KMS-11 (cell line): ENCODE measurements at regions not wholly inside any gene's neighbourhood (a gene's known extent, or its start where the extent isn't known, plus 50 kb on each side); places are given as distances from the start of the nearest gene placed in this dataset.

Source experiments
- H2AFZ ChIP-seq: fragments of 200-600 bp; sonication (generic); 2 replicates; pipeline ENCODE4 v1.6.1; 2016; ENCODE audit warnings: antibody characterized with exemption, mixed run types, low read depth
- H3K27ac ChIP-seq: fragments of 200-600 bp; sonication (generic); 2 replicates; pipeline ENCODE4 v1.6.1; 2016; ENCODE audit warnings: mild to moderate bottlenecking, mixed run types
- H3K27me3 ChIP-seq: fragments of 200-600 bp; sonication (generic); 2 replicates; pipeline ENCODE4 v1.6.1; 2017; ENCODE audit warnings: mild to moderate bottlenecking, low read depth, mixed run types, moderate library complexity; ENCODE audit not compliant: insufficient read depth
- H3K36me3 ChIP-seq: fragments of 200-600 bp; sonication (generic); 2 replicates; pipeline ENCODE4 v1.6.1; 2017; ENCODE audit warnings: mild to moderate bottlenecking, mixed run types; ENCODE audit not compliant: insufficient read depth
- H3K4me1 ChIP-seq: fragments of 200-600 bp; sonication (generic); 2 replicates; pipeline ENCODE4 v1.6.1; 2016; ENCODE audit warnings: mild to moderate bottlenecking, low read depth, mixed run types; ENCODE audit not compliant: poor library complexity, severe bottlenecking
- H3K4me2 ChIP-seq: fragments of 200-600 bp; sonication (generic); 2 replicates; pipeline ENCODE4 v1.7.0; 2016; ENCODE audit warnings: mild to moderate bottlenecking, mixed run types
- H3K4me3 ChIP-seq: fragments of 200-600 bp; sonication (generic); IDR thresholded peaks from 2 replicates; pipeline ENCODE4 v1.6.1; 2017; ENCODE audit warnings: low read depth, low read length, mixed read lengths; ENCODE audit not compliant: insufficient read depth
- H3K79me2 ChIP-seq: fragments of 200-600 bp; sonication (generic); 2 replicates; pipeline ENCODE4 v1.6.1; 2016; ENCODE audit warnings: low read depth, mixed run types; ENCODE audit not compliant: insufficient read depth
- H3K9ac ChIP-seq: fragments of 200-600 bp; sonication (generic); 2 replicates; pipeline ENCODE4 v1.6.1; 2016; ENCODE audit warnings: mild to moderate bottlenecking, mixed run types
- H4K20me1 ChIP-seq: fragments of 200-600 bp; sonication (generic); 2 replicates; pipeline ENCODE4 v1.6.1; 2016; ENCODE audit warnings: mild to moderate bottlenecking, mixed run types; ENCODE audit not compliant: insufficient read depth
- CTCF ChIP-seq: fragments of 200-600 bp; sonication (generic); conservative IDR thresholded peaks from 2 replicates; pipeline ENCODE4 v1.6.1; 2017; ENCODE audit warnings: low read depth, mild to moderate bottlenecking, antibody characterized with exemption, low read length, moderate library complexity, mixed read lengths

GRCh38 chr4:32163125-32163524 is 1443.0 kb downstream of the PCDH7 start:
- Histone ChIP-seq H3K4me3 (no peak overlapping the region), H3K79me2 (no peaks in the 10 kb centered on the region), H3K4me2 (no peak overlapping the region), H4K20me1 (no peaks in the 10 kb centered on the region), H2AFZ (no peak overlapping the region), H3K27ac (no peak overlapping the region), H3K36me3 (no peaks in the 10 kb centered on the region), H3K9ac (no peak overlapping the region), H3K4me1 (no peaks in the 10 kb centered on the region), H3K27me3 (no peaks in the 10 kb centered on the region)
- no peak for TF ChIP-seq CTCF

GRCh38 chr4:32169841-32170240 is 1449.7 kb downstream of the PCDH7 start:
- TF ChIP-seq CTCF, result no peak
- H3K9ac ChIP-seq, result no peak overlapping the region

GRCh38 chr4:32172086-32172485 is 1451.9 kb downstream of the PCDH7 start:
- H3K27me3 ChIP-seq, result no peaks in the 10 kb centered on the region
- no peak for TF ChIP-seq CTCF
- no peaks in the 10 kb centered on the region for H3K4me1 ChIP-seq
- no peak overlapping the region for H3K4me3 ChIP-seq
- no peak overlapping the region for H3K9ac ChIP-seq
- no peaks in the 10 kb centered on the region for H3K79me2 ChIP-seq
- no peaks in the 10 kb centered on the region for H4K20me1 ChIP-seq
- H3K4me2 ChIP-seq, result no peak overlapping the region
- no peaks in the 10 kb centered on the region for H3K36me3 ChIP-seq
- no peak overlapping the region for H2AFZ ChIP-seq
- no peak overlapping the region for H3K27ac ChIP-seq

More at GRCh38 chr4:32169841-32170240, 1449.7 kb downstream of the PCDH7 start:
- Histone ChIP-seq H3K27me3 (no peaks in the 10 kb centered on the region), H4K20me1 (no peaks in the 10 kb centered on the region), H3K4me3 (no peak overlapping the region), H3K4me2 (no peak overlapping the region), H2AFZ (no peak overlapping the region), H3K4me1 (no peaks in the 10 kb centered on the region), H3K27ac (no peak overlapping the region), H3K36me3 (no peaks in the 10 kb centered on the region), H3K79me2 (no peaks in the 10 kb centered on the region)

GRCh38 chr4:32172761-32173160 is 1452.6 kb downstream of the PCDH7 start:
- H3K4me1 ChIP-seq, result no peaks in the 10 kb centered on the region
- TF ChIP-seq CTCF, result no peak
- H2AFZ ChIP-seq, result no peak overlapping the region
- H3K36me3 ChIP-seq, result no peaks in the 10 kb centered on the region
- no peak overlapping the region for H3K4me2 ChIP-seq
- no peaks in the 10 kb centered on the region for H3K27me3 ChIP-seq
- no peak overlapping the region for H3K4me3 ChIP-seq
- no peak overlapping the region for H3K9ac ChIP-seq
- no peak overlapping the region for H3K27ac ChIP-seq
- H3K79me2 ChIP-seq, result no peaks in the 10 kb centered on the region
- H4K20me1 ChIP-seq, result no peaks in the 10 kb centered on the region
